Umbilical cord (tissue), 1 donor: ENCODE measurements at regions not wholly inside any gene's neighbourhood (a gene's known extent, or its start where the extent isn't known, plus 50 kb on each side); places are given as distances from the start of the nearest gene placed in this dataset.

Source experiments
- DNase-seq: peaks from one replicate; pipeline ENCODE4 v3.0.0-alpha.2; 2015; ENCODE audit warnings: low spot score

DNA sequence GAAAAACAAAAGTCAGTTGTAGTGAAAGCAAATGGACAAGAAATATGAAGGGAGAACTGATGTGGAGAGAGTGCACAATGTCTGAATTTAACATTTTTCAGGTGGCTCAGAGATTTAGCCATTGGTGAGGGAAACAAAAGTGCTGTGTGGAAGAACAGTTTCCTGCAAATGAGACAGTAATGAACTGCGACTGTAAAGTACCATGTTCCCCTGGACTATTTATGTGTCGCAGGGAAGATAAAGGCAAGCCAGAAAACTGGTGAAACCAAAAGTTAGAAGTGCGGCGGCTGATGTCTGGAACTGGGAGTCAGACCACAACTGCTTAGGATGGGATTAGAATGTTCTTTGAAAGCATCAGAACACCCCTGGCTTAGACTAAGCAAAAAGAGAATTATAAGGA is 905.1 kb upstream of the MAN1A1 start:
- DNase-seq: no peak

DNA sequence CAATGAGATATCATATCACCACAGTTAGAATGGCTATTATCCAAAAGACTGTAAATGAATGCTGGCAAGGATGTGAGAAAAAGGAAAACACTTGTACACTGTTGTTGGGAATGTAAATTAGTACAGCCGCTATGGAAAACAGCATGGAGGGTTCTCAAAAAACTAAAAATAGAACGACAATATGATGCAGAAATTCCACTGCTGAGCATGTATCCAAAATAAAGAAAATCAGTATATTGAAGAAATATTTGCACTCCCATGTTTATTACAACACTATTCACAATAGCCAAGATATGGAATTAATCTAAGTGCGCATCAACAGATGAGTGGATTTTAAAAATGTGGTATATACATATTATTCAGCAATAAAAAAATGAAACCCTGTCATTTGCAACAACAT is 898.9 kb upstream of the MAN1A1 start:
- DNase-seq: no peak

DNA sequence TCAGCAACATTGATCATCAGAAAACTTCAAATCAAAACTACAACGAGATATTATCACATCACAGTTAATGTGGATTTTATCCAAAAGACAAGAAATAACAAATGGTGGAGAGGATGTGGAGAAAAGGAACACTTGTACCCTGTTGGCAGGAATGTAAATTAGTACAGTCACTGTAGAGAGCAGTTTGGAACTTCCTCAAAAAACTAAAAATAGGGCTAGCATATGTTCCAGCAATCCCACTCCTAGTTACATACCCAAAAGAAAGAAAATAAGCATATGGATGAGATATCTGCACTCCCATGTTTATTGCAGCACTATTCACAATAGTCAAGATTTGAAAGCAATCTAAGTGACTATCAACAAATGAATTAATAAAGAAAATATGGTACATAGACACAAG is 887.7 kb upstream of the MAN1A1 start:
- no peak for DNase-seq

- DNase-seq: no peak
Observed at GRCh38 chr6:120230008-120230407, 880.4 kb upstream of the MAN1A1 start.

- no peak for DNase-seq
Observed at GRCh38 chr6:120228297-120228696, 878.7 kb upstream of the MAN1A1 start.

- DNase-seq: no peak
Observed at GRCh38 chr6:120219339-120219738, 869.8 kb upstream of the MAN1A1 start.

DNA sequence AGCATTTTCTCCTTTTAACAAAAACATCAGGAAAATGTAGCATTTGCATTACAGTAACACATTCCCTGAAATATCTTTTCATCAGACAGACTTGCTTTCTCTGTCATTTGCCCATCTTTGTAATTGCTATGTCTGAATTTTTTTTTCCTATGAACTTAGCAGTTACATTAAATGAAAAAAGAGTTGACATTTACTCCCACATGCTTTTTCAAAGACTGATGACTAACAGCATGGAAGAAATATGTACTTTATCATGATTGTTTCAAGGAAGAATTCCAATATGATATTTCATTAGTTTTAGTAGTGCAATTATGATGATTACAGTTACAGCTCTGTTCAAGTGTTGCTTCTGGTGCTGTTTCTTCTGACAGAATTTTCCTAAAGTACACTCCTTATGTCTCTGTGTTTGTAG is 864.5 kb upstream of the MAN1A1 start:
- peak; percentile 32 for DNase-seq

- DNase-seq: peak; percentile 21
Observed at GRCh38 chr6:120211955-120212792, 862.6 kb upstream of the MAN1A1 start.

- no peak for DNase-seq
Observed at GRCh38 chr6:120202878-120203277, 853.3 kb upstream of the MAN1A1 start.

GRCh38 chr6:120200853-120201252 is 851.3 kb upstream of the MAN1A1 start:
- DNase-seq: no peak

- DNase-seq: peak; percentile 12
Observed at GRCh38 chr6:120198033-120198432, 848.5 kb upstream of the MAN1A1 start.

GRCh38 chr6:120186080-120186479 is 836.5 kb upstream of the MAN1A1 start:
- DNase-seq: no peak

GRCh38 chr6:120173250-120173649 is 823.7 kb upstream of the MAN1A1 start:
- no peak for DNase-seq

DNA sequence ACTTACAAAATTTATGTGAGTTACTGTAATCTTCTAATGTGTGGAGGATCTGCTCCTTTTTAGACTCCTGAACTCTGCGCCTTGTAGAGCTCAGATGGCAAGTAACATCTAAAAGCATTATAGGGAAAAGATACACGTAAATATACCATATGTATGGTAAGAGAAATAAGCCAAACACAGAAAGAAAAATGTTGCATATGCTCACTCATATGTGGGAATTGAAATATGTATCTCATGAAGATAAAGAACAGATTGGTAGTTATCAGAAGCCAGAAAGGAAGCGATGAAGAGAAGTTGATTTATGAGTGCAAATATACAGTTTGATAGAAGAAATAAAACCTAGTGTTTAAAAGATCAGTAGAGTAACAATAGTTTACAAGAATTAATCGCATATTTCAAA is 815.0 kb upstream of the MAN1A1 start:
- no peak for DNase-seq

DNA sequence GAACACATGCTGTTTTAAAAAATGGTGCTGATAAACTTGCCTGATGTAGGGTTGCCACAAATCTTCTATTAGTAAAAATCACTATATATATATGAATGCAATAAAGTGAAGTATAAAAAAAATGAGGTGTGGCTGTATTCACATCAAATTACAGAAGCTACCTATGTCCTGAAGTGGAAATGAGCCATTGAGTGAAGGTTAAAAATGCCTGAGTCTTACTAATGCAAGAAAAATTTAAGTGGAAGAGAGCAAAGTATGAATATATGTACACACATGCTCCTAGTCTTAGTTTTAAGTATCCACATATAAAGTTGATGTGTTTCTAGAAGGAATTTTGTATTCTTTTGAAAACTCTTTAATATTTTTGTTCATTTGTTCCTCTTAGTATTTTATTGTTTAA is 808.3 kb upstream of the MAN1A1 start:
- DNase-seq: no peak

GRCh38 chr6:120147071-120147871 is 797.7 kb upstream of the MAN1A1 start:
- DNase-seq: no peak

GRCh38 chr6:120141601-120142000 is 792.0 kb upstream of the MAN1A1 start:
- DNase-seq: no peak

GRCh38 chr6:120137492-120137891 is 787.9 kb upstream of the MAN1A1 start:
- no peak for DNase-seq

- DNase-seq: no peak
Observed at GRCh38 chr6:120129228-120129627, 779.7 kb upstream of the MAN1A1 start.

- DNase-seq: no peak
Observed at GRCh38 chr6:120122401-120122800, 772.8 kb upstream of the MAN1A1 start.

DNA sequence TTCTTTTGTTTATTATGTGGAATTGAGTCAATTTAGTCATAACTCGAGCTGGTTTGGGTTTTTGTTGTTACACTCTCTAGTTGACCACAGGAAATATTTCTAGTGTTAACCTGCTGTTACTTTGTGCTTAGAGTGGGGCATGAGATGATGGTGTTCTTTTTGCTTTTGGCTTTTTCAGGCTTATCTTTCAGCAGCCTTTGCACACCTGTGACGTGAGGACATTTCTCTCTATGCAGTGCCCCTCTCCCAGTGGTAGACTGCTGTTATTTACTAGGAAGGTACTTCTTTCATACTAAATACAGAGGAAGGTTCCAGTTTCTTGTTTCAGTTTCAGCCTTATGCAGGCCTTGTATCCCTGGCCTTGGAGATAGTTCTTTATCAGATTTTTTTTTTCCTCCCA is 766.8 kb upstream of the MAN1A1 start:
- no peak for DNase-seq

DNA sequence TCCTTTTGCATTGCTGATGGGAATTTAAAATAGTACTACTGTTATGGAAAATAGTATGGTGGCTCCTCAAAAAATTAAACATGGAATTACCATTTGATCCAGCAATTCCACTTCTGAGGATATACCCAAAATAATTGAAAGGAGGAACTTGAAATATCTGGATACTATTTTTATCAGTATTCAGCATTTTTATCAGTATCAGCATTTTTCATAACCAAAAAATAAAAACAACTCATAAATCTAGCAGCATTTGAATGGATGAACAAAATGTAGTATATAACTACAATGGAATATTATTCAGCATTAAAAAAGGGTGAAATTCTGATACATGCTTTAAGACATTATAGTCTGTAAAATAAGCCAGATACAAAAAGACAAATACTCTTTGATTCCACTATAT is 763.4 kb upstream of the MAN1A1 start:
- DNase-seq: no peak

DNA sequence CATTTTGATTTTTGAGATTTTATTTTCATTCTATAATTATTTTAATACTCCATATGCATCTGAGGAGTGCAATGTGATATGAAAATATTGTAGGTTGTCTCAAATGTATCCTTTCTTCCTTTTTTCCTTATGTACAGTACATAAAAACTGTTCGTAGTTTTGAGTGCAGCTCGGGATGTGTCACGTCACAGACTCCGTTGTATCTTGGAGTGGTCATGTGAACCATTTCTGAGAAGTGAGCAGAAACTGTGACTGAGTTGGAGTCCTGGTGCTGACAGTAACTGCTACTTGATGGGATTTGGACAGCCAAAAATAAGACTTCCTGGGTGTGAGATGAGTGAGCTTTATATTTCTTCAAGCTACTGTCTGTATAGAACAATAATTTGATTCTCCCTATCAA is 761.4 kb upstream of the MAN1A1 start:
- DNase-seq: no peak
